ENCODE measurements at regions not wholly inside any gene's neighbourhood (a gene's known extent, or its start where the extent isn't known, plus 50 kb on each side); places are given as distances from the start of the nearest gene placed in this dataset.

- no peaks in the 10 kb centered on the region for H3K4me1 ChIP-seq
- no peaks in the 10 kb centered on the region for H3K36me3 ChIP-seq
- intact Hi-C loops (cut with DNase I; ENCODE audit: low total_unique reads) = no loop called here
- TF ChIP-seq CTCF (IDR thresholded peaks at IDR 0.05) = no peak
- no peak for DNase-seq
- peaks cover 0 to 16% (median 9%) of the 10 kb centered on the region in 3 donors for H3K9me3 ChIP-seq
- no peak overlapping the region for H3K4me3 ChIP-seq
- no peak overlapping the region for H3K27ac ChIP-seq
- H3K27me3 ChIP-seq = no peaks in the 10 kb centered on the region
Observed at GRCh38 chr16:87188104-87188503, 129.1 kb downstream of the C16orf95 start.

- no peak for DNase-seq
- TF ChIP-seq CTCF (IDR thresholded peaks at IDR 0.05) = no peak
- Histone ChIP-seq H3K27me3 (no peaks in the 10 kb centered on the region), H3K9me3 (peaks cover 0 to 16% (median 9%) of the 10 kb centered on the region in 3 donors), H3K27ac (no peak overlapping the region), H3K4me1 (no peaks in the 10 kb centered on the region), H3K4me3 (no peak overlapping the region), H3K36me3 (no peaks in the 10 kb centered on the region)
- intact Hi-C loops (cut with DNase I; ENCODE audit: low total_unique reads) = no loop called here
Observed at GRCh38 chr16:87189426-87189825, 127.8 kb downstream of the C16orf95 start.

GRCh38 chr16:87190288-87191230 is 126.6 kb downstream of the C16orf95 start:
- no peak for TF ChIP-seq CTCF (IDR thresholded peaks at IDR 0.05)
- Histone ChIP-seq H3K27ac (no peak overlapping the region), H3K9me3 (peaks cover 0 to 16% (median 9%) of the 10 kb centered on the region in 3 donors), H3K27me3 (no peaks in the 10 kb centered on the region), H3K36me3 (no peaks in the 10 kb centered on the region), H3K4me3 (no peak overlapping the region), H3K4me1 (no peaks in the 10 kb centered on the region)
- no peak for DNase-seq
- intact Hi-C loops (cut with DNase I; ENCODE audit: low total_unique reads) = no loop called here

GRCh38 chr16:87192452-87193073 is 124.6 kb downstream of the C16orf95 start:
- Histone ChIP-seq H3K4me1 (no peaks in the 10 kb centered on the region), H3K36me3 (no peaks in the 10 kb centered on the region), H3K27me3 (no peaks in the 10 kb centered on the region), H3K4me3 (no peak overlapping the region), H3K27ac (no peak overlapping the region), H3K9me3 (peaks cover 0 to 16% (median 9%) of the 10 kb centered on the region in 3 donors)
- DNase-seq = no peak
- TF ChIP-seq CTCF (IDR thresholded peaks at IDR 0.05) = no peak
- intact Hi-C loops (cut with DNase I; ENCODE audit: low total_unique reads) = no loop called here

GRCh38 chr16:87194172-87194571 is 123.0 kb downstream of the C16orf95 start:
- TF ChIP-seq CTCF (IDR thresholded peaks at IDR 0.05) = no peak
- H3K36me3 ChIP-seq = no peaks in the 10 kb centered on the region
- peaks cover 0 to 15% (median 9%) of the 10 kb centered on the region in 3 donors for H3K9me3 ChIP-seq
- no peaks in the 10 kb centered on the region for H3K4me1 ChIP-seq
- intact Hi-C loops (cut with DNase I; ENCODE audit: low total_unique reads) = no loop called here
- DNase-seq = no peak
- H3K27me3 ChIP-seq = no peaks in the 10 kb centered on the region
- no peak overlapping the region for H3K27ac ChIP-seq
- H3K4me3 ChIP-seq = no peak overlapping the region
